ENCODE measurements at regions not wholly inside any gene's neighbourhood (a gene's known extent, or its start where the extent isn't known, plus 50 kb on each side); places are given as distances from the start of the nearest gene placed in this dataset.

GRCh38 chrX:125089761-125090445 is 229.8 kb upstream of the TEX13C start:
- no peak for TF ChIP-seq CTCF (IDR thresholded peaks at IDR 0.05; ENCODE audit: extremely low read depth, insufficient read depth, missing control alignments)
- in situ Hi-C loops (cut with MboI; ENCODE audit: low pct_unique_long_range_greater_than_20kb, low sequenced_read_pairs, unreplicated experiment), result no loop called here
- no peak for DNase-seq (ENCODE audit: low spot score)

GRCh38 chrX:125093852-125094251 is 225.8 kb upstream of the TEX13C start:
- in situ Hi-C loops (cut with MboI; ENCODE audit: low pct_unique_long_range_greater_than_20kb, low sequenced_read_pairs, unreplicated experiment), result no loop called here
- DNase-seq (ENCODE audit: low spot score), result no peak
- no peak for TF ChIP-seq CTCF (IDR thresholded peaks at IDR 0.05; ENCODE audit: extremely low read depth, insufficient read depth, missing control alignments)

- no peak for TF ChIP-seq CTCF (IDR thresholded peaks at IDR 0.05; ENCODE audit: extremely low read depth, insufficient read depth, missing control alignments)
- no peak for DNase-seq (ENCODE audit: low spot score)
- in situ Hi-C loops (cut with MboI; ENCODE audit: low pct_unique_long_range_greater_than_20kb, low sequenced_read_pairs, unreplicated experiment), result no loop called here
These were observed 224.8 kb upstream of the TEX13C start for GRCh38 chrX:125094901-125095300.

GRCh38 chrX:125096469-125096868 is 223.2 kb upstream of the TEX13C start:
- in situ Hi-C loops (cut with MboI; ENCODE audit: low pct_unique_long_range_greater_than_20kb, low sequenced_read_pairs, unreplicated experiment), result no loop called here
- no peak for DNase-seq (ENCODE audit: low spot score)
- TF ChIP-seq CTCF (IDR thresholded peaks at IDR 0.05; ENCODE audit: extremely low read depth, insufficient read depth, missing control alignments), result no peak

GRCh38 chrX:125096870-125097269 is 222.8 kb upstream of the TEX13C start:
- DNase-seq (ENCODE audit: low spot score), result no peak
- TF ChIP-seq CTCF (IDR thresholded peaks at IDR 0.05; ENCODE audit: extremely low read depth, insufficient read depth, missing control alignments), result no peak
- in situ Hi-C loops (cut with MboI; ENCODE audit: low pct_unique_long_range_greater_than_20kb, low sequenced_read_pairs, unreplicated experiment), result no loop called here

GRCh38 chrX:125101971-125102755 is 217.5 kb upstream of the TEX13C start:
- TF ChIP-seq CTCF (IDR thresholded peaks at IDR 0.05; ENCODE audit: extremely low read depth, insufficient read depth, missing control alignments), result no peak
- in situ Hi-C loops (cut with MboI; ENCODE audit: low pct_unique_long_range_greater_than_20kb, low sequenced_read_pairs, unreplicated experiment), result no loop called here
- DNase-seq (ENCODE audit: low spot score), result no peak
